NCI-H146 treated with DMSO at 0.1 percent for 48 hours (cell line): ENCODE measurements at regions not wholly inside any gene's neighbourhood (a gene's known extent, or its start where the extent isn't known, plus 50 kb on each side); places are given as distances from the start of the nearest gene placed in this dataset.
"Not testable (repeated sequence)": the region's sequence is repeated elsewhere in the genome, so short reads cannot be mapped to it uniquely, and the experiment has no call there.

ENCODE experiments used
- DNase-seq: peaks from one replicate; lab custom pipeline; 2025; ENCODE audit not compliant: unreplicated experiment; lab: John Stamatoyannopoulos, UW

- DNase-seq, result no peak
These were observed 742.8 kb downstream of the FAM181B start for GRCh38 chr11:81990659-81991443.

DNA sequence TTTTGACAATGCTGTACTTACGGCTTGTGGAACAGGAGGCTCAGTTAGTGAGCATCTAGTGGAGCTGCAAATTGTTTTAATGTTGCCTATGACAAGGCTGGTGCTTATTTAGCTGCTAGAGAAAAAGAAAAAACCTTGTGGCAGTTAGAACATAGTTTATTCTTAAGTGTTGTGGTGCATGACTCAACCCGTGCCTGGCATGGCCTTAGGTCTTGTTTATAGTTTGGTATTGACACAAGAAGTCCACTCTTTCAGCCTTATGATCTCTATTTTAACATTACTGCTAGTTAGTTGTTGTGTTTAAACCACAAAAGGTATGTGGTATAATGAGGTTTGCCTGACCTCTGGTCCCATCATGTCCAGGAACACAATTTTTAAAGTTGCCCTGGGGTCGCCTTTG is 744.6 kb downstream of the FAM181B start:
- no peak for DNase-seq

DNA sequence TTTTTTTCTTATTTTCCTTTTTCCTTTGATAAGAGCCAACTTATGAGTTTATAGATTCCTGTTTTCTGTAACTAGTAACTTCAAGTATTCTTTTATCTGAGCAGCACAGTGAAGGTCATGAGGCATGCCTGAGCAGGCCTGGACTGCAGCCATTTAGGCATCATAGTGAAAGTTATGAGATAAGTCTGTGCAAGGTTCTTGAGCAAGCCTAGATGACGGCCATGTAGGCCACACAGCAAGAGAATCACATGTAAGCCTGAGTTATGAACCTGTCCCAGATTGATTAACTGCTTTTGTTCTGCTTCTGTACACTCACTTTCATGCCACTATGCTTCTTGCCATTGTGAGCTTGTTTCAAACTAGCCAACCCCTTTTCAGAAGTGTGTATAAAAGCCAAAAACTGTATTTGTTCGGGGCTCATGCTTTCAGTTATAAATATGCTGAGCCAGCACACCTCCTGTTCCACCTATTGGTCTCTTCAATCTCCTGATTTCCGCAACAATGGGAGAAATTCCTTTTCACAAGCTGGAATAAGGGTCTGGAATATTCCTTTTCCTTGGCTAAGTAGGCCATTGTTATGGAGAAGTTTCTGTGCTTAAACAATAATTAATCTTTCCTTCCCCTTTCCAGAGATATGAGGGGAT is 745.7 kb downstream of the FAM181B start:
- DNase-seq, result no peak

DNA sequence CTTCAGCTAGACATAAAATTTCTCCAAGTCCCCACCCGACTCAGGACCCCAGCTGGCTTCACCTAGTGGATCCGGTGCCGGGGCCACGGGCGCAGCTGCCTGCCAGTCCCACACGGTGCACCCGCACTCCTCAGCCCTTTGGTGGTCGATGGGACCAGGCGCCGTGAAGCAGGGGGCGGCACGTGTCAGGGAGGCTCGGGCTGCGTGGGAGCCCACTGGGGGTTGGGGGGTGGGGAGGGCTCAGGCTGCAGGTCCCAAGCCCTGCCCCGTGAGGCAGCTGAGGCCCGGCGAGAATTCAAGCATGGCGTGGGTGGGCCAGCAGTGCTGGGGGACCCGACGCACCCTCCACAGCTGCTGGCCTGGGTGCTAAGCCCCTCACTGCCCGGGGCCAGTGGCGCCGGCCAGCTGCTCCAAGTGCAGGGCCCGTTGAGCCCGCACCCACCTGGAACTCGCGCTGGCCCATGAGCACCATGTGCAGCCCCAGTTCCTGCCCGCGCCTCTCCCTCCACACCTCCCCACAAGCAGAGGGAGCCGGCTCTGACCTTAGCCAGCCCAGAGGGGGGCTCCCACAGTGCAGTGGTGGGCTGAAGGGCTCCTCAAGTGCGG is 747.0 kb downstream of the FAM181B start:
- no peak for DNase-seq

GRCh38 chr11:81979448-81979847 is 754.2 kb downstream of the FAM181B start:
- DNase-seq, result no peak

DNA sequence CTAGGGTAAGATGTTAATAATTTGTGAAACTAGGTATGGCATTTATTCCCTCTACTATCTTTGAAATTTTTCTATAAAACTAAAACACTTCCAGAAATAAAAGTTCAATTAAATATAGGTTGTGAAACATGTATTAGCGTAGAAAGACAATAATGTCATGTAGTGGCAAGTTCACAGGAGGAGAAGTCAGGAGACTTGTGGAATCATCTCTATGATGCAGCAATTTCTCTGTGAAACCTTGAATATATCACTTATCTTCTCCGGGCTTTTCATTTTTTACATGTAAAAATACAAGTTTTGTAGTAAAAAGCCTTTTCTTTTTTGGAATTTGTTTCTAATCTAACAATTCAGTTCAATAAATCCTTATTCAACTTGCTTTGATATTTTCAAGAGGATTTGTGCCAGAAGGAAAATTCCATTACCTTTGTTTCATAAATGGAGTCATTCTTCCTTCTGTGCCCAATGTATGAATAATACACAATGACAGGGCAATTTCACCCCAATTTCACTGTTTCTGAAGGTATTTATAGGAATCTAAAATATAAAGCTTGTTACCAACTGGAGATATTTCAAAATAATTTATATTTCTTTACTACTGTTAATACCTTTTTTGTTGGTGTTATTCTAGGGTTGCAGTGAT is 758.3 kb downstream of the FAM181B start:
- DNase-seq, result no peak

GRCh38 chr11:81970886-81971285 is 762.8 kb downstream of the FAM181B start:
- DNase-seq, result no peak

- no peak for DNase-seq
These were observed 766.4 kb downstream of the FAM181B start for GRCh38 chr11:81967242-81967641.

DNA sequence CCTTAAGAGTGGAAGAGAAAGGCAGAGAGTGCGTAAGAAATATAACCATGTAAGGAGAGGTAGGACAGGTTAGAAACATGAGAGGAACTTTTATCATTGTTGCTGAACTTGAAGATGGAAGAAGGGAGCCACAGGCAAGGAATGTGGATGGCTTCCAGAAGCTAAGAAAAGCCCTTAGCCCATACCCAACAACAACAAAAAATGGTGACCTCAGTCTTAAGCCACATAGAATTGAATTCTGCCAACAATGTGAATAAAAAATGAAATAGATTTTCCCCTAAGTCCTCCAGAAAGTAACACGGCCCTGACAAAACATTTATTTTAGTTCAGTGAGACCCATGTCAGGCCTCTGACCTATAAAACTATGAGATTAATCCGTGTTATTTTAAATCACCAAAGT is 767.3 kb downstream of the FAM181B start:
- no peak for DNase-seq

DNA sequence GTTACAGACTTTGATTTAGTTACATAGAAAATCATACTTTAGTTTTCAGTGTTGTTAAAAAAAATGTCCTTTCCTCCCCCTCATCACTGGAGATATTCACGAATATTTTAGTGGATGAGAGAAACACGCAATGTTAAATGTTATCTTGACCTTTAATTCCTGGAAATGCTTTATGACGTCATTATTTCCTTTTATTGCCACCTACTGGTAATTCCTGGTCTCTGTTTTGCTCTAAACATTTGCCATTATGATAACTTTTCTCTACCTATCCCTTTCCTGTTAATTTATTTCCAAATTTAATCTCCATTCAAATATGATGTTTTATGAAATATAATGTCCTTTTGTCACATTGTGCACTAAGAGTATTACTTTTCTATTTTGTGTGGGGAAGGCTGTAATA is 770.6 kb downstream of the FAM181B start:
- no peak for DNase-seq

DNA sequence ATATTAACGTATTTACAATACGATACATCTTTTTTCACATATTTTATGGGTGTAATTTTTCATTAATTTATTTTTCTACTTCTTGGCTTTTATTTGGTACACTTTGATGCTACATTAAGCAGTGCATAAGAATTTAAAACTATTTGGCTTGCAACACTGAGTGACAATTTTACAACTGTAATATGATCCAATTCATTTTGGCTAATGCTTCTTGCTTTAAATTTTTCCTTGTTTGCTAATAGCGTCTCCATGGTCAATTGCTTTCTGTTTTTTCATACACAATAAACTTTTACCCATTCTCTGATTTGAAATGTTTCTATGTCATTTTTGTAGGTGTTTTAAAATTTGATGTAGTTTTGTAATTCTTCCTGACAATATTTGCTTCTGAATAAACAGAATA is 773.2 kb downstream of the FAM181B start:
- DNase-seq, result no peak

DNA sequence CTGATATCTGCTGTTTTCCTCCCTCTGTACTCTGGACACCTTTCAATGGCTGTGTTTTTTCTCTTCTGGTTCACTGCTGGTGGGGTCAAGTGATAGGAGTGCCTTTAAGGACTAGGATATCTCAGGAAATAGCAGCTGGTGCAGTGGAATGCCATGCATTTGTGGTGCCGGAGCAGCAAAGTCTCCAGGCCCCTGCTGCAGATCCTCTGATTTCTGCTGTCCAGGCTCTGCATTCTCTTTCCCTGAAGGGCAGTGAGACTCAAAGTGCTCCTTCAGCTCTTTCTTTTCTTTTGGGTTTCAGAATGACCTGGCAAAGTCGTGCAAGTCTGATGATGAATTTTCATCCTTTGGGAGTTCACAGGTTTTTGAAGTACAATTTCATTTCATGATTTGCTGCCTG is 774.3 kb downstream of the FAM181B start:
- DNase-seq, result no peak

DNA sequence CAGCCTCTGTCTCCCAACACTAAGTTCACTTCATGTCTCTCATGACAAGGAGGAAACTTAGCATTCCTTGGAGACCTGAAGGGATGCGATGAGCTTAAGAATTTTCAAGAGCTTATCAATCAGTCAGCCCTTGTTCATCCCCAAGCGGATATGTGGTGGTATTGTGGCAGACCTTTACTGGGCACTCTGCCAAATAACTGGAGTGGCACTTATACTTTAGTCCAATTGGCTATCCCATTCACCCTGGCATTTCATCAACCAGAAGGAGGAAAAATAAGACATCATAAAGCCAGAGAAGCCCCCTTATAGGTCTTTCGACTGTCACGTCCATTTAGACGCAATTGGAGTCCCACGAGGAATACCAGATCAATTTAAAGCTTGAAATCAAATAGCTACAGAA is 779.4 kb downstream of the FAM181B start:
- DNase-seq, result not testable (repeated sequence)

DNA sequence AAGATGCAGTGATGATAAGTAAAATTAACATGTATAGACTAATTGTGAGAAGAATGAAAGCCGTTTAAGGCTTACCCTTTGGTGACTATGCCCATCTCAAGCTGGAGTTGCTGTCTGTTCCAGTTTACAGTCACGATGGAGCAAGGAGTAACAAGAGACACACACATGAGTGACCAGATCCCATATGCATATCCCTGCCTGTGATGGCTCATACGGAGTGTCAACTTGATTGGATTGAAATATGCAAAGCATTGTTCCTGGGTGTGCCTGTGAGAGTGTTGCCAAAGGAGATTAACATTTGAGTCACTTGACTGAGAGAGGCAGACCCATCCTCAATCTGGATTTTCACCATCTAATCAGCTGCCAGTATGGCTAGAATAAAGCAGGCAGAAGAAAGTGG is 786.8 kb downstream of the FAM181B start:
- DNase-seq, result no peak

DNA sequence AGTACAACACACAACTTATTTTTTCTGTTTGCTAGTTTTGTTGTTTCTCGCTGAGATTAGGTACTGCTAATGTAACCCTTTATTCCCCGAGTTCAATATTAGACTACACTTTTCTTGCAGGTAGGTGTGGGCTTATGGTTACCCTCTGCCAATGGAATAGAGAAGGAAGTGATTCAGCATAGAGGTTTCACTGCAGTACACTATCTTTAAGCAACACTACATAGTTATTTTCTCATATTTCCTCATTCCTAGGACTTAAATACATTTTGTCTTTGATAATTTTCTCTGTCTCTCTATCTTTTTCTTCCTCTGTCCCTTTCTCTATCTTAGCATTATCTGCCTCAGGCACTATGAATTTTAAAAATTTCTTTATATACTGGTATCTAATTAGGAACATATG is 791.0 kb downstream of the FAM181B start:
- no peak for DNase-seq

DNA sequence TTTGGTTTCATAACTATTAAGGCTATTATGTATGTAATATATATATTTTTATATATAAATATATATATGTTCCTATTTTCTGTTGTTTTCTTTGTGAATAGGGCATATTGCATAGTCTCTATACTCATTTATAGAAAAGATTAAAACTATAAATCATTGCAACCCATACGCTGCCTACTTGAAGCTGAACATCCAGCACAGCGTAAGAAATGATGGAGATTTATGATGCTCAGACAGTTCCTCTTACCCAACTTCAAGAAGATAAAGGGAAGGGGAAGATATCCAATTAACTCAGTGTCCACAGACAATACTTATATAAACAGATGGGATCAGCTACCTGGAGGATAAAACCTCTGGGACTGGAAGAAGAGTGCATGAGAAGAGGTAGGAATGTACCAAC is 791.7 kb downstream of the FAM181B start:
- DNase-seq, result no peak

DNA sequence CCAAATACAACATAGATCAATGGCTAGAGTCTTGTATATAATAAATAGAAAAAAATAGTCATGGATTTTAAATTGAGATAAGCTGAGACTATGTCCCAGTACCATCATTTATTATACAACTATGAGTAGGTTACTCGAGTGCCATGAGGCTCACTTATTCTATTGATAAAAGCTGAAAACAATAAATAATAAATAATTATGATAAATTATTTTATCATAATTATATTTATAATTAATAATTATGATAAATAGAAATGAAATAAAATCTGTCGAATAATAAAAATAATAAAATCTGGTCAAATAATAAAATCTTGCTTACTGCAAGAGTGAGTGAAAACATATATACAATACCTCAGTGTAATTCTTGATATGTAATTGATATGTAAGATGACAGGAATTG is 801.4 kb downstream of the FAM181B start:
- DNase-seq, result no peak

- DNase-seq, result no peak
These were observed 813.5 kb downstream of the FAM181B start for GRCh38 chr11:81920205-81920604.

DNA sequence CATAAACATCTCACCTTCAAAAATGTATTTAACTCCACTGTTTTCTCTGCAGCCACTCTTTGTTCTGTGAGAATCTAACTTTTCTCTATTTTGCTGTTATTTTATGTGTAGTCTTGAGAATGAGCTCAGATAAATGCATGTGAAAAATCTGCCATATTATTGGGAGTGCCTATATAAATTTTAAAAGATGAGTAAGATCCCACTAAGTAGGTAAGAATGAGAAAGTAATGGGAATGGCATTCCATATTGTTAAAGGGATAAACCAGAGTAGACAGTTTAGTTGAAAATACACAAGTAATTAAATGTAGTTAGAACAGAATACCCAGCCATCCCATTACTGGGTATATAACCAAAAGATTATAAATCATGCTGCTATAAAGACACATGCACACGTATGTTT is 817.2 kb downstream of the FAM181B start:
- DNase-seq, result no peak

DNA sequence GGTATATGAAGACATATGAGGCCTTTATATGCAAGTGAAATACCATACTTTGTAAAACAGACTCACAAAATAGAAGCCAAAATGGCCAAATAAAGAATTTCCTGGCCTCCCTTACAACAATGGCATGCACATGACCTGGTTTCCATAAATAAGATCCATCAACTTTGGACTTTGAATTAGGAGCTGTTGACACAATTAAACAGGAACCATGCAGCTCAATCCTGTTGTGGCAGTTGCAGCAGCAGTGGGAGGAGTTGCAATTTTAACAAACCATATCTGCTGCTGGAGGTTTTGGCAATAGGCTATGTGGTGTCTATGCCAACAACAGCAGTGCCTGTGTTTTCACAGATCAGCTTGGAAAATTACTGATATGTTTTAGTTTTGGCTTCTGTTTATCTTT is 818.6 kb downstream of the FAM181B start:
- DNase-seq, result no peak

DNA sequence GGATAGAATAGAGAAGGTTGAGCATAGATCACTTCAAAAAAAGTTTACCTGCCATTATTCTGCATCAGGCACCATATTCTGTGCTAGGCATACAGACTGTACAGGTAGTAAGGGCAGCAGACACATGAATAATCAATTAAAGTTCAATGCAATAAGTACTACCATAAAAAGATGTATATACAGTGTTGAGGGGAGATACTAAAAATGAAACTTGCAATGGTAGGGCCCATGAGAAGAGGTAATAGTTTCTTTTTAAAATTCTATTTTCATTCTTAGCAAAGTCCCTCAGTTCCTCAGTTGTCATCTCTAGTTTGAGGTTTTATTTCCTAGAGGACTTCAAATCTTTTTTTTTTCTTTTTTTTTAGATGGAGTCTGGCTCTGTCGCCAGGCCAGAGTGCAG is 819.9 kb downstream of the FAM181B start:
- no peak for DNase-seq

- DNase-seq, result no peak
These were observed 825.7 kb downstream of the FAM181B start for GRCh38 chr11:81907996-81908395.
